Trophoblast cell (in vitro differentiated cells and primary cell): ENCODE measurements at regions not wholly inside any gene's neighbourhood (a gene's known extent, or its start where the extent isn't known, plus 50 kb on each side); places are given as distances from the start of the nearest gene placed in this dataset.
"Not testable (repeated sequence)": the region's sequence is repeated elsewhere in the genome, so short reads cannot be mapped to it uniquely, and the experiment has no call there.

Experiments used
- DNase-seq, 2 donors: peaks; one replicate each; pipeline ENCODE4 v3.0.0-alpha.2; 2016
- H2AFZ ChIP-seq: 2 replicates; pipeline ENCODE4 v1.6.1; 2013; ENCODE audit warnings: low read length, moderate library complexity, mild to moderate bottlenecking; ENCODE audit not compliant: insufficient read depth, poor library complexity
- H2AK5ac ChIP-seq: 2 replicates; pipeline ENCODE4 v1.6.1; 2013; ENCODE audit warnings: mild to moderate bottlenecking, low read length
- H2BK120ac ChIP-seq: 2 replicates; pipeline ENCODE4 v1.6.1; 2013; ENCODE audit warnings: low read length, mild to moderate bottlenecking, moderate library complexity; ENCODE audit not compliant: insufficient read depth, poor library complexity
- H2BK12ac ChIP-seq: 2 replicates; pipeline ENCODE4 v1.6.1; 2013; ENCODE audit warnings: mild to moderate bottlenecking, low read length, moderate library complexity
- H2BK5ac ChIP-seq: 2 replicates; pipeline ENCODE4 v1.6.1; 2013; ENCODE audit warnings: low read length, low read depth, moderate library complexity, mild to moderate bottlenecking; ENCODE audit not compliant: poor library complexity
- H3K14ac ChIP-seq: 2 replicates; pipeline ENCODE4 v1.6.1; 2013; ENCODE audit warnings: mild to moderate bottlenecking, low read length
- H3K18ac ChIP-seq: 2 replicates; pipeline ENCODE4 v1.6.1; 2013; ENCODE audit warnings: mild to moderate bottlenecking, low read length
- H3K23ac ChIP-seq: 2 replicates; pipeline ENCODE4 v1.6.1; 2013; ENCODE audit warnings: low read length
- H3K27ac ChIP-seq: 2 replicates; pipeline ENCODE4 v1.5.1; 2013; ENCODE audit warnings: low read depth, mild to moderate bottlenecking, inconsistent platforms, low read length, moderate library complexity
- H3K27me3 ChIP-seq: 2 replicates; pipeline ENCODE4 v1.6.1; 2013; ENCODE audit warnings: inconsistent platforms, mild to moderate bottlenecking, low read length, moderate library complexity; ENCODE audit not compliant: insufficient read depth
- H3K36me3 ChIP-seq, 2 experiments: 1 replicate in 1 of 2; 2 replicates in 1 of 2; pipeline ENCODE4 v1.6.1; 2013; ENCODE audit warnings: low read length in 2 of 2, mild to moderate bottlenecking in 2 of 2, moderate library complexity in 1 of 2; ENCODE audit not compliant: insufficient read depth in 2 of 2, control insufficient read depth in 1 of 2
- H3K4ac ChIP-seq: 2 replicates; pipeline ENCODE4 v1.6.1; 2013; ENCODE audit warnings: low read depth, mild to moderate bottlenecking, low read length, moderate library complexity
- H3K4me1 ChIP-seq, 2 experiments: 1 replicate in 1 of 2; 2 replicates in 1 of 2; pipeline ENCODE4 v1.6.1; 2013; ENCODE audit warnings: low read length in 2 of 2, mild to moderate bottlenecking in 2 of 2, moderate library complexity in 1 of 2; ENCODE audit not compliant: insufficient read depth in 2 of 2, control insufficient read depth in 1 of 2
- H3K4me2 ChIP-seq: 2 replicates; pipeline ENCODE4 v1.6.1; 2013; ENCODE audit warnings: inconsistent platforms, mild to moderate bottlenecking, low read length, moderate library complexity
- H3K4me3 ChIP-seq: 2 replicates; pipeline ENCODE4 v1.5.1; 2013; ENCODE audit warnings: mild to moderate bottlenecking, low read depth, low read length, inconsistent platforms
- H3K79me1 ChIP-seq: one replicate; pipeline ENCODE4 v1.6.1; 2013; ENCODE audit warnings: low read length
- H3K79me2 ChIP-seq: 2 replicates; pipeline ENCODE4 v1.6.1; 2013; ENCODE audit warnings: low read length, mild to moderate bottlenecking; ENCODE audit not compliant: control insufficient read depth, insufficient read depth, poor library complexity
- H3K9ac ChIP-seq: 2 replicates; pipeline ENCODE4 v1.6.1; 2013; ENCODE audit warnings: mild to moderate bottlenecking, low read length
- H3K9me3 ChIP-seq: 2 replicates; pipeline ENCODE4 v1.6.1; 2013; ENCODE audit warnings: low read depth, mild to moderate bottlenecking, control low read depth, inconsistent platforms, low read length; ENCODE audit not compliant: insufficient read depth
- H4K12ac ChIP-seq: 2 replicates; pipeline ENCODE4 v1.6.1; 2013; ENCODE audit warnings: low read depth, mild to moderate bottlenecking, low read length, moderate library complexity
- H4K8ac ChIP-seq: 2 replicates; pipeline ENCODE4 v1.6.1; 2013; ENCODE audit warnings: low read depth, mild to moderate bottlenecking, low read length, moderate library complexity
- H4K91ac ChIP-seq: one replicate; pipeline ENCODE4 v1.6.1; 2013; ENCODE audit warnings: low read depth, mild to moderate bottlenecking, low read length, moderate library complexity
- WGBS: extraction: QIAGEN DNeasy Blood & Tissue Kit; methylation state at CpG from one replicate; pipeline ENCODE4 v1.1.7; 2013; ENCODE audit warnings: missing lambda C conversion rate; ENCODE audit not compliant: insufficient read length, insufficient coverage; ENCODE audit errors: extremely low coverage; 5-methylcytosine and 5-hydroxymethylcytosine counted together

DNA sequence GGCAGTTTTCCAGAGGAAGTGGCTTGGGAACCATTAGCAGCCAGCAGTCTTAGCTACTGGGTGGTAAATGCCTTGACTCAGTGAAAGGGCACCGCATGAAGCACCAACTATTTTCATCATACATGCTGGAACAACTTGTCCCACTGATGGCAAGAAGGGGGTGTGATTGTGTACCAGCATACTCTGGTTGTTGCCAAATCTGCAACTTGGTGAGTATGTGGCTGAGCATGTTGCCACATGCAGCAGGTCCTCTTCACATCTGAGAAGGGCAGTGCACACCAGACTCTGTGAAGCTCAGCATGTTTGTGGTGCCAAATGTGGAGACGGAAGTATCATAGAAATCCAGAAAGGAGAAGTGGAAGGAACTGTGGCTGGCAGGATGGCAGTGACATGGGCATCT is 122.1 kb downstream of the CCNG2 start:
- H3K23ac ChIP-seq, H3K4me1 ChIP-seq, H2BK5ac ChIP-seq, H2BK12ac ChIP-seq, H2AK5ac ChIP-seq, H3K27ac ChIP-seq, H3K14ac ChIP-seq, H2BK120ac ChIP-seq, H3K9ac ChIP-seq, DNase-seq, H3K79me1 ChIP-seq, H3K9me3 ChIP-seq, H3K79me2 ChIP-seq, H4K12ac ChIP-seq, H3K4ac ChIP-seq, H3K4me2 ChIP-seq, H4K91ac ChIP-seq, H3K27me3 ChIP-seq, H2AFZ ChIP-seq, H4K8ac ChIP-seq, H3K18ac ChIP-seq, H3K36me3 ChIP-seq, H3K4me3 ChIP-seq: not testable (repeated sequence)
- no CpG with 5 or more reads among the region's 2 CpGs for WGBS

DNA sequence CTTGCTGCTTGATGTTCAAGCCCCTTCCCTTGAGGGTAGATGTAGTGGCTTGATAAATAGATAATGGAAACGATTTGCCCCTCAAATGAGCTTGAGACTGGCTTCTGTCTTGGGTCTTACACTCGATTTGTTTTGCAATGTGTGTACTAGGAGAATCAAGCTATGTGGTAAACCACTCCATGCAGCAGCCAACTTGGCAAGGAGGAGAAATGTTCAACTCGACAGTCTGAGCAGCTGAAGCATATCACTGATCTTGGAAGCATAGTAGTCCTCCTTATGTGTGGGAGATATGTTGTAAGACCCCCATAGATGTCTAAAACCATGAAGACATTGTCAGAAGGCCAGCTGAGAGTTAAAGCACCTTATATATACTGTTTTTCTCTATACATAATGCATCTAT is 125.3 kb downstream of the CCNG2 start:
- Histone ChIP-seq H3K27me3 (no peaks in the 10 kb centered on the region), H3K9me3 (peaks cover 2% of the 10 kb centered on the region), H3K27ac (no peak overlapping the region), H4K12ac (no peak overlapping the region), H2BK5ac (no peak overlapping the region), H2AFZ (no peak overlapping the region), H3K18ac (no peak overlapping the region), H2AK5ac (no peak overlapping the region), H3K4me1 (no peaks in the 10 kb centered on the region), H3K4me3 (no peak overlapping the region), H3K36me3 (no peaks in the 10 kb centered on the region), H3K23ac (no peak overlapping the region), H3K79me2 (no peaks in the 10 kb centered on the region), H3K79me1 (no peaks in the 10 kb centered on the region), H3K4me2 (no peak overlapping the region), H2BK12ac (no peak overlapping the region), H3K14ac (no peak overlapping the region), H2BK120ac (no peak overlapping the region), H4K91ac (no peak overlapping the region), H3K9ac (no peak overlapping the region), H3K4ac (no peak overlapping the region), H4K8ac (no peak overlapping the region)
- no CpG with 5 or more reads among the region's 3 CpGs for WGBS
- DNase-seq, result no peak

GRCh38 chr4:77284036-77284435 is 127.0 kb downstream of the CCNG2 start:
- H3K23ac ChIP-seq, result no peak overlapping the region
- H3K9ac ChIP-seq, result no peak overlapping the region
- no peak overlapping the region for H3K4ac ChIP-seq
- H3K4me1 ChIP-seq, result no peaks in the 10 kb centered on the region
- no peak overlapping the region for H2AFZ ChIP-seq
- no peak overlapping the region for H2BK120ac ChIP-seq
- H3K9me3 ChIP-seq, result peaks cover 2% of the 10 kb centered on the region
- no peak overlapping the region for H3K4me3 ChIP-seq
- no peak overlapping the region for H2AK5ac ChIP-seq
- no CpG with 5 or more reads among the region's 2 CpGs for WGBS
- H3K36me3 ChIP-seq, result no peaks in the 10 kb centered on the region
- H3K27ac ChIP-seq, result no peak overlapping the region
- H2BK5ac ChIP-seq, result no peak overlapping the region
- no peaks in the 10 kb centered on the region for H3K27me3 ChIP-seq
- H3K14ac ChIP-seq, result no peak overlapping the region
- no peak overlapping the region for H4K91ac ChIP-seq
- H2BK12ac ChIP-seq, result no peak overlapping the region
- H3K79me1 ChIP-seq, result no peaks in the 10 kb centered on the region
- H4K8ac ChIP-seq, result no peak overlapping the region
- no peak overlapping the region for H3K4me2 ChIP-seq
- no peak overlapping the region for H3K18ac ChIP-seq
- DNase-seq, result peak; percentile 48 to 54
- H3K79me2 ChIP-seq, result no peaks in the 10 kb centered on the region
- H4K12ac ChIP-seq, result no peak overlapping the region

DNA sequence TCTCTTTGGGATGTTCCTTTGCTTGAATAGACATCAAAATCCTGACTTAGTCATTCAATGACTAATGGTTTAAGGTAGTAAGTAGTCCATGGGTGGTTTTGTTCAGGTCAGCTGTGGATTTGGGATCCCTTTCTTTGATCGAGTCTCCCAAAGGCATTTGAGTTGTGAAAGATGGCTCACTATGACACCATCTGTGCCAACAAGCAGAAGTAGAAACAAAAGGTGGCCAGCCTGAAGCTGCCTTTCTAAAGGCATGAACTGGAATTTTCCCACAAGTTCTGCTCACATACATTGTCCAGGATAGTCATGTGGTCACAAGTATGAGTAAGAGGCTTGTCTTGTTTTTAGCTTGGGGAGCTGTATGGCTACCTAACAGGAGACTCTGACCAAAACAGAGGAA is 129.9 kb downstream of the CCNG2 start:
- Histone ChIP-seq H2AK5ac (no peak overlapping the region), H4K8ac (no peak overlapping the region), H4K91ac (no peak overlapping the region), H3K27ac (no peak overlapping the region), H3K4me3 (no peak overlapping the region), H2BK120ac (no peak overlapping the region), H2AFZ (no peak overlapping the region), H3K4ac (no peak overlapping the region), H3K4me1 (no peaks in the 10 kb centered on the region), H3K18ac (no peak overlapping the region), H2BK12ac (no peak overlapping the region), H3K14ac (no peak overlapping the region), H3K9ac (no peak overlapping the region), H3K23ac (no peak overlapping the region), H3K9me3 (peaks cover 5% of the 10 kb centered on the region), H4K12ac (no peak overlapping the region), H3K79me2 (no peaks in the 10 kb centered on the region), H3K27me3 (no peaks in the 10 kb centered on the region), H3K36me3 (no peaks in the 10 kb centered on the region), H2BK5ac (no peak overlapping the region), H3K4me2 (no peak overlapping the region), H3K79me1 (no peaks in the 10 kb centered on the region)
- no peak for DNase-seq
- WGBS, result no CpG with 5 or more reads among the region's 1 CpG

GRCh38 chr4:77293426-77293825 is 136.4 kb downstream of the CCNG2 start:
- no peaks in the 10 kb centered on the region for H3K79me1 ChIP-seq
- H3K27ac ChIP-seq, result no peak overlapping the region
- peaks cover 3% of the 10 kb centered on the region for H3K9me3 ChIP-seq
- no peak overlapping the region for H4K8ac ChIP-seq
- no peak overlapping the region for H2AK5ac ChIP-seq
- no peak overlapping the region for H2BK5ac ChIP-seq
- no peak overlapping the region for H2BK120ac ChIP-seq
- H3K79me2 ChIP-seq, result no peaks in the 10 kb centered on the region
- H3K23ac ChIP-seq, result no peak overlapping the region
- no peak overlapping the region for H3K9ac ChIP-seq
- H3K14ac ChIP-seq, result no peak overlapping the region
- no peaks in the 10 kb centered on the region for H3K36me3 ChIP-seq
- H2AFZ ChIP-seq, result no peak overlapping the region
- H4K91ac ChIP-seq, result no peak overlapping the region
- no peak overlapping the region for H4K12ac ChIP-seq
- no peak overlapping the region for H3K4ac ChIP-seq
- DNase-seq, result peak in 1 of 2 donors; percentile 64
- H3K18ac ChIP-seq, result no peak overlapping the region
- H3K4me2 ChIP-seq, result no peak overlapping the region
- H3K4me1 ChIP-seq, result no peaks in the 10 kb centered on the region
- no peak overlapping the region for H2BK12ac ChIP-seq
- H3K4me3 ChIP-seq, result no peak overlapping the region
- no peaks in the 10 kb centered on the region for H3K27me3 ChIP-seq
